ENCODE measurements at regions not wholly inside any gene's neighbourhood (a gene's known extent, or its start where the extent isn't known, plus 50 kb on each side); places are given as distances from the start of the nearest gene placed in this dataset.

- H3K4me3 Mint-ChIP-seq: no peak overlapping the region
- no peak overlapping the region for H3K4me2 ChIP-seq (ENCODE audit: insufficient read depth, insufficient read length, low read length)
Observed at GRCh38 chr2:146415291-146415690, 1429.5 kb upstream of the ACVR2A start.

More at GRCh38 chr2:146415291-146415690, 1429.5 kb upstream of the ACVR2A start:
- H2BK12ac ChIP-seq (ENCODE audit: insufficient read length, low read depth, low read length): no peak overlapping the region
- H3K36me3 Mint-ChIP-seq (ENCODE audit: insufficient read depth in 1 of 3, low read depth in 3 of 3): no peaks in the 10 kb centered on the region; a peak in 3 of 7 replicates
- no peak overlapping the region for H4K5ac ChIP-seq (ENCODE audit: insufficient read length, low read depth, low read length)
- WGBS (ENCODE audit: extremely low coverage, insufficient read length, low lambda C conversion rate): no CpG with 5 or more reads among the region's 2 CpGs
- no peaks in the 10 kb centered on the region for H4K20me1 ChIP-seq (ENCODE audit: control insufficient read depth, insufficient read depth, insufficient read length)
- H3K4me1 Mint-ChIP-seq: peaks cover 16 to 23% of the 10 kb centered on the region in 2 experiments
- no peaks in the 10 kb centered on the region for H3K27me3 Mint-ChIP-seq (ENCODE audit: low read depth)
- peak overlapping the region; percentile 6 to 89 (median 81); a peak in 5 of 7 replicates for H3K27ac Mint-ChIP-seq
- H3K27me3 ChIP-seq (ENCODE audit: insufficient read depth, low read length): no peaks in the 10 kb centered on the region
- no peak overlapping the region for H2BK5ac ChIP-seq (ENCODE audit: insufficient read length, low read length)
- no peaks in the 10 kb centered on the region for H3K9me3 ChIP-seq (ENCODE audit: control insufficient read depth, low read depth, low read length)
- H3K14ac ChIP-seq (ENCODE audit: insufficient read depth, low read length): no peak overlapping the region
- no peak overlapping the region for H2AK5ac ChIP-seq (ENCODE audit: insufficient read length, low read length)
- H3K56ac ChIP-seq (ENCODE audit: insufficient read length, low read depth, low read length): no peak overlapping the region
- peak overlapping the region; percentile 40 for H2AFZ ChIP-seq (ENCODE audit: low read length)
- no peak overlapping the region for H3K9ac ChIP-seq (ENCODE audit: extremely low read depth, insufficient read length, low read length)
- no peak overlapping the region for H2BK20ac ChIP-seq (ENCODE audit: low read depth, low read length, poor library complexity, severe bottlenecking)
- no peak for DNase-seq
- no peaks in the 10 kb centered on the region for H3K79me2 ChIP-seq (ENCODE audit: insufficient read depth, low read length)
- H3K27ac ChIP-seq (ENCODE audit: insufficient read length, low read depth, low read length): peak overlapping the region; percentile 23
- no peak overlapping the region for H3K23ac ChIP-seq (ENCODE audit: insufficient read length, low read depth, low read length)
- H3K23me2 ChIP-seq (ENCODE audit: insufficient read length, low read depth, low read length, poor library complexity, severe bottlenecking): no peaks in the 10 kb centered on the region
- H2BK120ac ChIP-seq (ENCODE audit: low read depth, low read length, poor library complexity, severe bottlenecking): no peak overlapping the region
- no peak overlapping the region for H2BK15ac ChIP-seq (ENCODE audit: low read depth, low read length)
- no peaks in the 10 kb centered on the region; the same call in 1 of the 2 replicates for H3K4me1 ChIP-seq (ENCODE audit: insufficient read depth, low read length)
- H3K18ac ChIP-seq (ENCODE audit: insufficient read length, low read depth, low read length): no peak overlapping the region
- no peaks in the 10 kb centered on the region for H3K79me1 ChIP-seq (ENCODE audit: insufficient read depth, low read depth, low read length, poor library complexity, severe bottlenecking)
- no peak for TF ChIP-seq CTCF (conservative IDR thresholded peaks at IDR 0.05)
- peaks cover 0 to under 1% of the 10 kb centered on the region in 2 experiments; a peak in 3 of 5 replicates for H3K9me3 Mint-ChIP-seq
- H3T11ph ChIP-seq (ENCODE audit: low read length): no peak overlapping the region
- H3K4ac ChIP-seq (ENCODE audit: low read depth, low read length): no peak overlapping the region
- no peak overlapping the region for H4K8ac ChIP-seq (replicated peaks; ENCODE audit: insufficient read length, low read depth, low read length)
- H4K91ac ChIP-seq (ENCODE audit: insufficient read length, low read depth, low read length): no peak overlapping the region
